ENCODE measurements at regions not wholly inside any gene's neighbourhood (a gene's known extent, or its start where the extent isn't known, plus 50 kb on each side); places are given as distances from the start of the nearest gene placed in this dataset.

DNA sequence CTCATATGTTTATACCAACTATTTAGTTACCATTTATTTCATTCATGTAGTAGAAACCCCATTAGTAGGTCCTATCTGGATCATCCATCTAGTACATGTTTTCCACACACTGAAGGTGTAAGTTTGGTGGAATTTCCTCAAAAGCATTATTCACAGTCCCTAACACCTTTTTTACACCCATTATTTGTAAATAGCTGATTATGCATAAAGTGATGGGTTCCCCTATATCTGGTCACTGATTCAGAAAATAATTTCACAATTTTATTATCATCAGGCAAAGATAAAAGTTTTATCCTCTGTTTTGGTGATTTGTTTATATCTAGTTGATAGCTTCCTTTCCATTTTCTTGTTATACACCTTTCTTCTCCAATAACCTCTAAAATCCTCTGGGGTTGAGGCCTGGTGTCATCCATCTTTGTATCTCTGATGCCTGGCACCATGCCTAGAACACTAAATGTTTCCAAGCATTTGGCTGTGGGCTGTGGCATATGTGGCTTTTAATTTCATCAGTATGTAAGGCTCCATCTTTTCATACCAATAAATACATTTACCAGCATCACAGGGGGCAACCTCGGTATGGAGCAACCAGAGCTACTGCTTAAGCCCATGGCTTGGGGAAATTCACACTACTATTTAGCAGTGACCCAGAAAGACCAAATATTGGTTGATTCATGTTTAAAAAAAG lies 1089.5 kb upstream of the LRRN3 start:
- TF ChIP-seq EZH2 (IDR thresholded peaks at IDR 0.05; ENCODE audit: insufficient read depth, poor library complexity, severe bottlenecking): no peak
- no peak for TF ChIP-seq EZH2phosphoT487 (IDR thresholded peaks at IDR 0.05; ENCODE audit: insufficient read depth, low read depth)
